ENCODE measurements at regions not wholly inside any gene's neighbourhood (a gene's known extent, or its start where the extent isn't known, plus 50 kb on each side); places are given as distances from the start of the nearest gene placed in this dataset.

- no peak for DNase-seq
- Histone ChIP-seq H3K27me3 (replicated peaks in 1 of 7) (no peaks in the 10 kb centered on the region), H3K4me3 (no peak overlapping the region), H3K4me1 (no peaks in the 10 kb centered on the region), H3K9me3 (peaks cover 0 to under 1% (median 0%) of the 10 kb centered on the region in 8 donors), H3K27ac (no peak overlapping the region), H3K36me3 (no peaks in the 10 kb centered on the region)
- WGBS, 5 donors = 91 to 98% (median 96%) methylated on average over 3 of the region's 3 CpGs
- TF ChIP-seq POLR2A (IDR thresholded peaks at IDR 0.05) (no peak), CTCF (IDR thresholded peaks at IDR 0.05 in 8 of 11, conservative IDR thresholded peaks at IDR 0.05 in 3 of 11) (no peak), POLR2AphosphoS5 (IDR thresholded peaks at IDR 0.05) (no peak)
- intact Hi-C loops (cut with DNase I; ENCODE audit: low total_unique reads) = no loop called here
Observed at GRCh38 chr12:87047691-87048090, 791.5 kb upstream of the MGAT4C start.

GRCh38 chr12:87039536-87039935 is 783.3 kb upstream of the MGAT4C start:
- H3K4me3 ChIP-seq = no peak overlapping the region
- H3K36me3 ChIP-seq = no peaks in the 10 kb centered on the region
- H3K27ac ChIP-seq = no peak overlapping the region
- DNase-seq = no peak
- WGBS, 5 donors = 81 to 92% (median 84%) methylated on average over 1 of the region's 1 CpG
- TF ChIP-seq CTCF (IDR thresholded peaks at IDR 0.05 in 8 of 11, conservative IDR thresholded peaks at IDR 0.05 in 3 of 11) = no peak
- TF ChIP-seq POLR2AphosphoS5 (IDR thresholded peaks at IDR 0.05) = no peak
- TF ChIP-seq POLR2A (IDR thresholded peaks at IDR 0.05) = no peak
- no peaks in the 10 kb centered on the region for H3K27me3 ChIP-seq (replicated peaks in 1 of 7)
- H3K4me1 ChIP-seq = no peaks in the 10 kb centered on the region
- H3K9me3 ChIP-seq = peaks cover 0 to 4% (median 0%) of the 10 kb centered on the region in 8 donors
- intact Hi-C loops (cut with DNase I; ENCODE audit: low total_unique reads) = no loop called here

GRCh38 chr12:87038098-87038497 is 781.9 kb upstream of the MGAT4C start:
- Histone ChIP-seq H3K36me3 (no peaks in the 10 kb centered on the region), H3K4me3 (no peak overlapping the region), H3K4me1 (no peaks in the 10 kb centered on the region), H3K27me3 (replicated peaks in 1 of 7) (no peaks in the 10 kb centered on the region), H3K9me3 (peaks cover 0 to 4% (median 0%) of the 10 kb centered on the region in 8 donors), H3K27ac (no peak overlapping the region)
- no peak for TF ChIP-seq CTCF (IDR thresholded peaks at IDR 0.05 in 8 of 11, conservative IDR thresholded peaks at IDR 0.05 in 3 of 11)
- TF ChIP-seq POLR2AphosphoS5 (IDR thresholded peaks at IDR 0.05) = no peak
- no peak for TF ChIP-seq POLR2A (IDR thresholded peaks at IDR 0.05)
- 78 to 92% (median 84%) methylated on average over 3 of the region's 3 CpGs for WGBS, 5 donors
- DNase-seq = no peak
- intact Hi-C loops (cut with DNase I; ENCODE audit: low total_unique reads) = no loop called here

- Histone ChIP-seq H3K4me3 (no peak overlapping the region), H3K27ac (no peak overlapping the region), H3K4me1 (no peaks in the 10 kb centered on the region), H3K27me3 (replicated peaks in 1 of 7) (no peaks in the 10 kb centered on the region), H3K9me3 (peaks cover 0 to 6% (median 0%) of the 10 kb centered on the region in 8 donors), H3K36me3 (no peaks in the 10 kb centered on the region)
- intact Hi-C loops (cut with DNase I; ENCODE audit: low total_unique reads) = no loop called here
- 71 to 80% (median 75%) methylated on average over 5 of the region's 5 CpGs for WGBS, 5 donors
- TF ChIP-seq CTCF (IDR thresholded peaks at IDR 0.05 in 8 of 11, conservative IDR thresholded peaks at IDR 0.05 in 3 of 11) (no peak), POLR2AphosphoS5 (IDR thresholded peaks at IDR 0.05) (no peak), POLR2A (IDR thresholded peaks at IDR 0.05) (no peak)
- no peak for DNase-seq
Observed at GRCh38 chr12:87025976-87026375, 769.8 kb upstream of the MGAT4C start.
